Memory B cell (primary cell): ENCODE measurements at regions not wholly inside any gene's neighbourhood (a gene's known extent, or its start where the extent isn't known, plus 50 kb on each side); places are given as distances from the start of the nearest gene placed in this dataset.

Source experiments
- ATAC-seq: fragments of 150-1000 bp; cut with Tn5 transposase; 2 replicates; pipeline ENCODE4 v1.10.0; 2021; ENCODE audit warnings: low read depth, mild to moderate bottlenecking, moderate library complexity
- DNase-seq, 2 donors: peaks; one replicate each; pipeline ENCODE4 v3.0.0; 2022; ENCODE audit warnings: low spot score in 2 of 2
- H3K27ac Mint-ChIP-seq: one replicate; pipeline ENCODE4 v1.8.0; 2022; ENCODE audit warnings: mild to moderate bottlenecking, moderate library complexity, mixed read lengths
- H3K27me3 Mint-ChIP-seq: one replicate; pipeline ENCODE4 v1.8.0; 2022; ENCODE audit warnings: mixed read lengths
- H3K36me3 Mint-ChIP-seq: one replicate; pipeline ENCODE4 v1.8.0; 2022; ENCODE audit warnings: mild to moderate bottlenecking, mixed read lengths
- H3K4me1 Mint-ChIP-seq: one replicate; pipeline ENCODE4 v1.8.0; 2022; ENCODE audit warnings: mixed read lengths
- H3K4me3 Mint-ChIP-seq: one replicate; pipeline ENCODE4 v1.8.0; 2022; ENCODE audit warnings: mild to moderate bottlenecking, moderate library complexity, mixed read lengths
- H3K9me3 Mint-ChIP-seq: one replicate; pipeline ENCODE4 v1.8.0; 2022; ENCODE audit warnings: mixed read lengths

DNA sequence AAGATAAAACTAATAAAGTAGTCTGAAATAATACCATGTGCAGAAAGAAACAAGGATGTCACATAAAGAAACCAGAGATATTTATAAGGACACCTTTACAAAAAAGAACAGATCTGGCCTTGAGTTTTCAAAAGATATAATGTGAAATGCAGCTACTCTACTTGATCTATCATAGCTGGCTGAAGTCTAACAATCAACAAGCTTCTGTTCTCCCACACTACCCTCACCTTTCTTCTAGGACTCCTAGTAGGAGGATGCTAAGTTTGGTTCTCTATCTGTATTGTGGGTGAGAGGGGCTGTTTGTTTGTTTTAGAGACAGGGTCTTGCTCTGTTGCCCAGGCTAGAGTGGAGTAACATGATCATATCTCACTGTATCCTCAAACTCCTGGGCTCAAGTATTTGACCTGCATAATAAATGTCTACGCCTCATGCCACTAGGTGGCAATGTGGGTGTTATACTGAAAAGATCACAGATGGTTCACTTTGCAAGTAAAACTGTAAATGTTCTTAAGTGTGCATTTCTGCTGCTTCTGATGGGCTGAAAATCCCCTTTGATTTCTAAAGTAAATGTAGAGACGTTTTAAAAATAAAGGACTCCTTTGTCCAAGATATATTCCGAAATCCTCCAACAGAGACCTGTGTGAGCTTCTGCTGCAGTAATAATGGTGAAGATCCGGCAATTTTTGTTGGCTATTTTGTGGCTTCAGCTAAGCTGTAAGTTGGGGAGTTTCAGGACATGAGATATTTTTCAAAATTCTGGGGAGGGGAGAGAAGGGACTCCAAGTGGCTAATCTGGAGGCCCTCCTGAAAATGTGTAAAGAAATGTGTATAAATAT lies 269.3 kb downstream of the DAD1 start:
- H3K4me1 Mint-ChIP-seq, result peaks cover 2% of the 10 kb centered on the region
- no peaks in the 10 kb centered on the region for H3K9me3 Mint-ChIP-seq
- H3K27ac Mint-ChIP-seq, result no peak overlapping the region
- ATAC-seq (peak; percentile 78), DNase-seq (peak; percentile 38 to 42)
- H3K4me3 Mint-ChIP-seq, result no peak overlapping the region
- no peaks in the 10 kb centered on the region for H3K36me3 Mint-ChIP-seq
- peaks cover 2% of the 10 kb centered on the region for H3K27me3 Mint-ChIP-seq

DNA sequence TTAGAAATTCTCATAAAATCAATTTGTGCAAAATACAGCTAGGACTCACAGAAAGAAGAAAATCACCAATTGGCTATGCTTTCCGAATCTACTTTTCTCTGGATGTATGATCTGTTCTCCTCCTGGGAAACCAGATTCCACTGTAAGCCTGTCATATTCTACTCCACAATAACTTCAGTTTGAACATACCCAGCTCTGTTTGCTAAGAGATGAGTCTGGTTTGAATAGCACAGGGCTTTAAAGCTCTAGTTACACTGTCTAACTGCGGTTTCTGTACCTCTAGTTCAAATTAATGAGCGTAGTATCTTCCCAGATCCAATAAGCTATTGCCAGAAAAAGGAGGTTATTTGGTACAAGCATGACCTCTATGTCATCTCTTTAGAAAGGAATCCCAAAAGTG lies 270.1 kb downstream of the DAD1 start:
- Mint-ChIP-seq H3K9me3 (no peaks in the 10 kb centered on the region), H3K4me1 (peaks cover 2% of the 10 kb centered on the region), H3K27ac (no peak overlapping the region), H3K36me3 (no peaks in the 10 kb centered on the region), H3K27me3 (peaks cover 2% of the 10 kb centered on the region), H3K4me3 (no peak overlapping the region)
- DNase-seq (no peak), ATAC-seq (no peak)

DNA sequence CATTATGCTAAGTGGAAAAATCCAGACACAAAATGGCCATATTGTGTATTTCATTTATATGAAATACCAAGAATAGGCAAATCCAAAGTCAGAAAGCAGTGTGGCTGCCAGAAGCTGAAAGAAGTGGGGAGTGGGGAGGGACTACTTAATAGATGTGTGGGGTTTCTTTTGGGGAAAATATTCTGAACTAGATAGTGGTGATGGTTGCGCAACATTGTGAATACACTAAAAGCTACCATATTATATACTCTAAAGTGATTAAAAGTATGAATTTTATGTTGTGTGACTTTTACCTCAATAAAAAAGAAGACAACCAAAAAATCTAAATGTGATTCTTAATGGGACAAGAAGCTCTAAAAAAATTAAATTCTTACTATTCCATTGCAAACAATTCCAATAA lies 272.6 kb downstream of the DAD1 start:
- Mint-ChIP-seq H3K27ac (no peak overlapping the region), H3K9me3 (no peaks in the 10 kb centered on the region), H3K4me1 (peaks cover 2% of the 10 kb centered on the region), H3K4me3 (no peak overlapping the region), H3K27me3 (no peaks in the 10 kb centered on the region), H3K36me3 (no peaks in the 10 kb centered on the region)
- DNase-seq, result no peak
- ATAC-seq, result no peak

DNA sequence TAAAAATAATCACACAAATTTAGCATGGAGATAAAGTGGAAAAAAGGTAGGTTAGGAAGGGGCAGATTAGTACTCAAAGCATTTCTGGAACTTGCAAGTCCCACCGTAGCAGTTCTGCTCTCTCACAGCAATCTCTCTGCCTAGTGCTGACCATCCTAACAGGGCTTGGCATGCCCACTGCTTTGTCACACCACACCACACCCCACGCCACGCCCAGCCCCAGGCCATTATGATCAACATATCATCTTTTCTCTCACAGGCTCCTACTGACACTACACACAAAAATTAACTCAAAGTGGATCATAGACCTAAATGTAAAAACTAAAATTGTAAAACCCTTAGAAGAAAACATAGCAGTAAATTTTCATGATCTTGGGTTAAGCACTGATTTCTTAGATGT lies 273.7 kb downstream of the DAD1 start:
- Mint-ChIP-seq H3K27ac (no peak overlapping the region), H3K4me1 (peaks cover 2% of the 10 kb centered on the region), H3K27me3 (no peaks in the 10 kb centered on the region), H3K4me3 (no peak overlapping the region), H3K36me3 (no peaks in the 10 kb centered on the region), H3K9me3 (no peaks in the 10 kb centered on the region)
- ATAC-seq (no peak), DNase-seq (no peak)

DNA sequence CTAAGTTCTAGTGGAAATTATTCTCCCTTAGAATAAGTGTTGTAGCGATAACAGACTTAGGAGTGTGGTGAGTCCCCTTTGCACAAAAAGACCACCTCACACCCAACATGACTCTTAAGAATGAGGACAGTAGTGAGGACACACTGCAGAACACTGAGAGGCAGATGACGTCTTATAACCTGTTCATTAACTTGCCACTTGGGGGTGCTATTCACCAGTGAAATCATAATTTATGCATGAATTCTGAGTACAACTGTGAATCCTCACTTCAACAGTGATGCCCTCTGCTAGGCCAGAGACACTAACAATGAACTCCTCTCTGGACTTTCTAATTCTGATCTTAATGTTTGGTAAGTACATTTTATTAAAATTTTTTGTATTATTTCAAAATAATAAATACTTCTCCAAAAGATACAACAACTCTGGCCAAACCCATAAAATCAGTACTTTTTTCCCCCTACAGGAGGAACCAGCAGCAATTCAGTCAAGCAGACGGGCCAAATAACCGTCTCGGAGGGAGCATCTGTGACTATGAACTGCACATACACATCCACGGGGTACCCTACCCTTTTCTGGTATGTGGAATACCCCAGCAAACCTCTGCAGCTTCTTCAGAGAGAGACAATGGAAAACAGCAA lies 274.7 kb downstream of the DAD1 start:
- Mint-ChIP-seq H3K9me3 (no peaks in the 10 kb centered on the region), H3K4me3 (no peak overlapping the region), H3K27me3 (no peaks in the 10 kb centered on the region), H3K4me1 (no peaks in the 10 kb centered on the region), H3K27ac (no peak overlapping the region), H3K36me3 (no peaks in the 10 kb centered on the region)
- ATAC-seq (peak; percentile 92), DNase-seq (peak; percentile 54 to 60)

DNA sequence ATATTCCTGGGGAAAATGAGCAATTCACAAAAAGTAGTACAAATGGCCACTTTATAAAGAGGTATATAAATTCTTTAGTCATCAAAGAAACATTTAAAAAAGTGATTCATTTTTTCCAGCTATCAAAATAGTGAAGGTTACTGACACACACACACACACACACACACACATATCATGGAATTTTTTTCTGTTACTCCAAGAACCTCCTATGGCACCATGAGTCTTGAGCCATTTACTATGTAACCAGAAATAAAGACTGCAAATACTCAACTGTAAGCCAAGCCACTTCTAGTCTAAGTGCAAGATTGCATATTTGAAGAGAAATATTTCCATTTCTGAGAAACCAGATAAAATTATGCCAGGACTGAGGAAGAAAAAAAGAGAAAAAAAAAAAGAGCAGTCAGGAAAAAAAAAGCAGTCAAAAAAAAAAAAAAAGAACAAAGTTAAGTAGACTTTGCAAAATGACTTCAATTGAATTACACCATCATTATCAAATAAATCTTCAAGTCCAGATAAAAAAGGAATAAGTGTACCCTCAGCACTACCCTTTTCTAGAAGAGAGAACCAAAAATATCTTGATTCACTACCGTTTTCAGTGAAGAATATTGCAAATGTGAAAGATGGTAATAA lies 275.7 kb downstream of the DAD1 start:
- Mint-ChIP-seq H3K27ac (no peak overlapping the region), H3K27me3 (no peaks in the 10 kb centered on the region), H3K9me3 (no peaks in the 10 kb centered on the region), H3K36me3 (no peaks in the 10 kb centered on the region), H3K4me1 (no peaks in the 10 kb centered on the region), H3K4me3 (no peak overlapping the region)
- ATAC-seq (no peak), DNase-seq (no peak)

DNA sequence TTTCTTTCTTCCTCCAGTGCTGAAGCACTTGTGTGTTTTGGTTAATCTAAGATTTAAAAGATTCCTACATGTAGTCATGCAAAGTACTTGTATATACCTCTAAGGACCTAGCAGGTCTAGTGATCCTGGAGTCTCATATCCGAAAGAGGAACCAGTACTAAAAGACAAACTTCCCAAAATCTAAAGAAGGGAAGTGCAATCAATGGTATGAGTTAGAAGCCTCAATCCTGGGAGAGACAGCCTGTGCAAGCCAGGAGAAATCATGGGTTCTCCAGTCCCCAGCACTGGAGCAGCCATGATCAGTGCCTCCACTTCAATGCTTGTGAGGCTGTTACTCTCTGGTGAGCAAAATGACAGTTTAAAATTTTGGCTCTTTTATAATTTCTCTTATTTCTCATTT lies 277.4 kb downstream of the DAD1 start:
- Mint-ChIP-seq H3K9me3 (no peaks in the 10 kb centered on the region), H3K27me3 (peaks cover 2% of the 10 kb centered on the region), H3K4me3 (no peak overlapping the region), H3K36me3 (no peaks in the 10 kb centered on the region), H3K4me1 (no peaks in the 10 kb centered on the region), H3K27ac (no peak overlapping the region)
- no peak for ATAC-seq
- no peak for DNase-seq

DNA sequence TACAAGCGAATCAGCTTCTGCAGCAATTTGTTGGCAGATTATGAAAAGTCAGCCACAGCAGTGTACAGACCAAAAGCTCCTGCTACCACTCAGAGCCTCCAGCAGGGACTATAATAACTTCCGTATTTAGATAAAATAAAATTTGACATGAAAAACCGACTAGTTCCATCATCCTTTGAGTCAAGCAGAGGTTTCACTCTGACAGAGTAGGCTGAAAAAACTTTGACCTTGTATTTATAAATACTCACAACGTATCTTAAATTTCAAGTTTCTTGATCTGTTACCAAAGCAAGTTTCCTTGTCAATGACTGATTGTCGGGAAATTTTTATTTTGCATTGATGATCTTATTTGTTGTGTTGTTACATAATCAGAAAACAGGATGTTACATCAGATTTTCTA lies 283.4 kb downstream of the DAD1 start:
- H3K4me1 Mint-ChIP-seq, result no peaks in the 10 kb centered on the region
- H3K27me3 Mint-ChIP-seq, result peaks cover 14% of the 10 kb centered on the region
- no peaks in the 10 kb centered on the region for H3K36me3 Mint-ChIP-seq
- H3K9me3 Mint-ChIP-seq, result no peaks in the 10 kb centered on the region
- no peak overlapping the region for H3K4me3 Mint-ChIP-seq
- ATAC-seq (peak; percentile 76), DNase-seq (no peak)
- H3K27ac Mint-ChIP-seq, result no peak overlapping the region

DNA sequence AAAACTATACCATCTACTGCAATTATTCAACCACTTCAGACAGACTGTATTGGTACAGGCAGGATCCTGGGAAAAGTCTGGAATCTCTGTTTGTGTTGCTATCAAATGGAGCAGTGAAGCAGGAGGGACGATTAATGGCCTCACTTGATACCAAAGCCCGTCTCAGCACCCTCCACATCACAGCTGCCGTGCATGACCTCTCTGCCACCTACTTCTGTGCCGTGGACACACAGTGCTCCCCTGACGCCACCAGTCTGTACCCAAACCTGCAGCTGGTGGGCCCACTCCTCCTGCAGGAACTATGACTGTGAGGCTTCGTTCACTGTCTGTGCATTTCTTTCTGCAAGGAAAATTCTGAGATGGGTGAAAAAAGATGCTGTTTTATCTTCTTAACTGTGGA lies 284.7 kb downstream of the DAD1 start:
- DNase-seq (no peak), ATAC-seq (no peak)
- Mint-ChIP-seq H3K4me3 (no peak overlapping the region), H3K27me3 (peaks cover 14% of the 10 kb centered on the region), H3K36me3 (no peaks in the 10 kb centered on the region), H3K4me1 (no peaks in the 10 kb centered on the region), H3K9me3 (no peaks in the 10 kb centered on the region), H3K27ac (no peak overlapping the region)

DNA sequence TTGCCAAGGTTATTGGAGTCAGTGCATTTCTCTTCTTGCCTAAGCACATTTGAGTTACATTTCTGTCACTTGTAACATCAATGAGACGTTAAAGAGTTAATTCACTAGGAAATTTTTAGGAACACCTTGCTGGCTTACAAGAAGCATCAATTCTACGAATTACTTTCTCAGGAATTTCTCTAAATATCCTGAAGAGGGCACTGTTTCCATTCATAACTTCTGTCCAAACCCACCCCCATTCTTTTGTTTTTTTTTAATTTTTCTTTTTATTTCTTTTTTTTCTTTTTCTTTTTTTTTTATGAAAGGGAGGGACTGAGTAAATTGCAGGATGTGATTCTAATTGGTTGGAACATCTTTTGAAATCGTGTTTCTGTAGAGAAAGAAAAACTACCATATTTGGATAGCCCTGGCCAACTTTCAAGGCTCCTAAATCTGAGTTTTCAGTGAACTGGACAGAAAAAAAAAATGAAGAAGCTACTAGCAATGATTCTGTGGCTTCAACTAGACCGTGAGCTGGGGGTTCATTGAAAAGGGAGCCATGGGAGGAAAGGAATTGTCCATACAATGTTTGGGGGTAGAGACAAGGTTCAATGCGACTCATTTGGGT lies 285.3 kb downstream of the DAD1 start:
- H3K27me3 Mint-ChIP-seq, result peaks cover 14% of the 10 kb centered on the region
- no peaks in the 10 kb centered on the region for H3K4me1 Mint-ChIP-seq
- H3K27ac Mint-ChIP-seq, result no peak overlapping the region
- no peaks in the 10 kb centered on the region for H3K36me3 Mint-ChIP-seq
- DNase-seq, result no peak
- no peak overlapping the region for H3K4me3 Mint-ChIP-seq
- no peak for ATAC-seq
- H3K9me3 Mint-ChIP-seq, result no peaks in the 10 kb centered on the region

DNA sequence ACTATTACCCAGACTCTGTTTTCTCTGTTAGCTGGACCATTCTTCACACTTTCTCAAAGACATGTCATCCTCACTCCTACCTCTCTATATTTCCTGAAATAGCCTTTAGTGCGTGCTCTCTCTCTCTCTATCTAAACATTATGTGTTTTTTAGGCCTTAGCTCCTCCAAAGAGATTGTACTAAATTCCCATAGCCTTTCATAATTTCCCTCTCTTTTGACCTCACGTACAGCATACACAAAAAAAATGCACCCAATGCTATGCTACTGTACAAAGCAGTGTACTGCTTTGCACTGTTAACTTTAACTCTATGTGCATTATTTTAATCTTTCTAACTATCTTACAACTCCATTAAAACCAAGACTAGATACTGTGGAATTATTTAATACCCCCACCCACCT lies 288.4 kb downstream of the DAD1 start:
- Mint-ChIP-seq H3K4me1 (no peaks in the 10 kb centered on the region), H3K9me3 (no peaks in the 10 kb centered on the region), H3K27me3 (peaks cover 13% of the 10 kb centered on the region), H3K36me3 (no peaks in the 10 kb centered on the region), H3K4me3 (no peak overlapping the region), H3K27ac (no peak overlapping the region)
- no peak for DNase-seq
- ATAC-seq, result no peak

DNA sequence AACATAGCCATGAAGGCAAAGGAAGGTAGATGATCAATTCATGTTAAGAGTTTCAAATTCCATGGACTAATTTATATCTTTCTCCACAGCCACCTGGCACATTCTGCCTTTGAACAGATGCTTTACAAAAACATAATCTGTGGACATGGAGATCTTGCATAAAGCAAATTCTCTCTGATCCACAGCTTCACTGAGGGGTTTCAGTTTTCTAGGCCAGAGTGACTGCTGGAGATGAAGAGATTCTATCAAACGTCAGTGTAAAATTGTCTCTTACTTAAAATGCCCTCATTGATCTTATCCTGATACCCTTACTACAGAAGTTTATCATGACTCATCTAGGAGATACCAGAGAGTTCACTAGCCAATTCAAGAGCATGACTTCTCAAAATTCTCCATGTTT lies 291.6 kb downstream of the DAD1 start:
- H3K27me3 Mint-ChIP-seq, result peaks cover 10% of the 10 kb centered on the region
- DNase-seq, result no peak
- H3K4me1 Mint-ChIP-seq, result no peaks in the 10 kb centered on the region
- ATAC-seq, result no peak
- no peak overlapping the region for H3K27ac Mint-ChIP-seq
- H3K9me3 Mint-ChIP-seq, result no peaks in the 10 kb centered on the region
- no peak overlapping the region for H3K4me3 Mint-ChIP-seq
- no peaks in the 10 kb centered on the region for H3K36me3 Mint-ChIP-seq

DNA sequence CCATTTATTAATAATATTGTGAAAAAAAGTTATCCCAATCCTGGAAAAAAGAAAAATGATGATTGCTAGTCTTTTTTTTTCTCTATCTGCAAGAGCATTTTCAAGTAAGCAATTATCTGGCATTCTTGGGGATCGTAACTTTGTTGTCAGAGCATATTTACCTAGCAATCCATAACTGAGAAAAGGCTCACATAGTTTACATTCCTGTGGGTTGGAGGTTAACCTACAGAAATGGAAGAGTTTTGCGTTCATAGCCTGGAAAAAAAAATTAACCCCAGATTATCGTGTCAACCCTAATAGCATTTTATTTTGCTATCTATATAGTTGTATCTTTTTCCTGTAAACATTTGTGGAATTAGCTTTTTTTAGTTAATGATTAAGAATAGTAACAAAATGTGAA lies 292.3 kb downstream of the DAD1 start:
- Mint-ChIP-seq H3K9me3 (no peaks in the 10 kb centered on the region), H3K27ac (no peak overlapping the region), H3K27me3 (peaks cover 7% of the 10 kb centered on the region), H3K36me3 (no peaks in the 10 kb centered on the region), H3K4me3 (no peak overlapping the region), H3K4me1 (no peaks in the 10 kb centered on the region)
- ATAC-seq (no peak), DNase-seq (no peak)

DNA sequence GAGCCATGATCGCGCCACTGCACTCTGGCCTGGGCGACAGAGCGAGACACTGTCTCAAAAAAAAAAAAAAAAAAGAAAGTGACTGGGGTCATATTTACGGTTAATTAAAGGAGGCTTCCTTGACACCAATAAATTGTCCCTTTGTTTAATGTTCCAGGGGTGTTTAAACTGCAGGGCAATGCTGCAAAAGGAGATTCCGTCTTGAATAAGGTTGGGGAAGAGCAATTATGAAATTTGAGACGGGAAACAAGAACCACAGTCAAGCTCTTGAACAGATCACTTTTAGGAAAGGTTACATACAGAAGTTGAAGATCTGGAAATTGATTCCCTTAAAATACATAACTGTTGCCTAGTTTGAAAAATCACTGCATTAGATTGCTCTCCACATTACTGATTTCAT lies 292.9 kb downstream of the DAD1 start:
- no peak overlapping the region for H3K27ac Mint-ChIP-seq

More for the DNA sequence above, 292.9 kb downstream of the DAD1 start:
- Mint-ChIP-seq H3K4me3 (no peak overlapping the region), H3K36me3 (no peaks in the 10 kb centered on the region), H3K9me3 (no peaks in the 10 kb centered on the region), H3K4me1 (no peaks in the 10 kb centered on the region), H3K27me3 (peaks cover 5% of the 10 kb centered on the region)
- no peak for DNase-seq
- ATAC-seq, result no peak
